ENCODE measurements at regions not wholly inside any gene's neighbourhood (a gene's known extent, or its start where the extent isn't known, plus 50 kb on each side); places are given as distances from the start of the nearest gene placed in this dataset.

DNA sequence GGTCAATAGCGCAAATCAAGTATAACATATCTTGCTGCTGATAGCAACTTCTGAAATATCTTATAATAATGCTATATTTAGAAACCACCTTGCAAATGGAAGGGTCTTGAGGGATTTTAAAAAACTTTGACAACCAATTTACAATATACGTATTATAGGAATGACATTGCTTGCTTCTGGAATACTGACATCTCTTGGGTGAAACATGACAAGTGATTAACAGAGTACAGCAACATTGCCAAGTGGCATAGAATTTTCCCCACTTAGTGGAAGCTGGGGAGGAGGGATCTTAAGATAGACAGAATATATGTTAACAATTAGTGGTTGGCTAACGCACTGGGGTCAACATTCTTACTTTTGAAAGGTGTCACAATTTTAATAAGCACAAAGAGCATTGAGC lies 133.6 kb upstream of the TMEFF2 start:
- TF ChIP-seq NRF1 (IDR thresholded peaks at IDR 0.05; ENCODE audit: low read depth, low read length) (no peak), GABPA (IDR thresholded peaks at IDR 0.05; ENCODE audit: borderline replicate concordance, insufficient read depth, low read length) (no peak), EZH2 (IDR thresholded peaks at IDR 0.05; ENCODE audit: low read depth, low read length, severe bottlenecking) (no peak), HDAC6 (IDR thresholded peaks at IDR 0.05; ENCODE audit: low read depth, low read length) (no peak), POLR2AphosphoS5 (IDR thresholded peaks at IDR 0.05; ENCODE audit: low read depth, low read length) (no peak), CHD1 (IDR thresholded peaks at IDR 0.05; ENCODE audit: low read depth, low read length) (no peak), POU5F1 (IDR thresholded peaks at IDR 0.05; ENCODE audit: low read depth, low read length) (no peak), KDM5A (IDR thresholded peaks at IDR 0.05; ENCODE audit: low read length) (no peak), CHD2 (IDR thresholded peaks at IDR 0.05; ENCODE audit: low read length) (no peak), RAD21 (IDR thresholded peaks at IDR 0.05 in 1 of 2, conservative IDR thresholded peaks at IDR 0.05 in 1 of 2; ENCODE audit: low read depth in 2 of 2, low read length in 2 of 2) (no peak), TAF1 (IDR thresholded peaks at IDR 0.05; ENCODE audit: low read depth, low read length) (no peak)
- TF ChIP-seq, protein P1, sequence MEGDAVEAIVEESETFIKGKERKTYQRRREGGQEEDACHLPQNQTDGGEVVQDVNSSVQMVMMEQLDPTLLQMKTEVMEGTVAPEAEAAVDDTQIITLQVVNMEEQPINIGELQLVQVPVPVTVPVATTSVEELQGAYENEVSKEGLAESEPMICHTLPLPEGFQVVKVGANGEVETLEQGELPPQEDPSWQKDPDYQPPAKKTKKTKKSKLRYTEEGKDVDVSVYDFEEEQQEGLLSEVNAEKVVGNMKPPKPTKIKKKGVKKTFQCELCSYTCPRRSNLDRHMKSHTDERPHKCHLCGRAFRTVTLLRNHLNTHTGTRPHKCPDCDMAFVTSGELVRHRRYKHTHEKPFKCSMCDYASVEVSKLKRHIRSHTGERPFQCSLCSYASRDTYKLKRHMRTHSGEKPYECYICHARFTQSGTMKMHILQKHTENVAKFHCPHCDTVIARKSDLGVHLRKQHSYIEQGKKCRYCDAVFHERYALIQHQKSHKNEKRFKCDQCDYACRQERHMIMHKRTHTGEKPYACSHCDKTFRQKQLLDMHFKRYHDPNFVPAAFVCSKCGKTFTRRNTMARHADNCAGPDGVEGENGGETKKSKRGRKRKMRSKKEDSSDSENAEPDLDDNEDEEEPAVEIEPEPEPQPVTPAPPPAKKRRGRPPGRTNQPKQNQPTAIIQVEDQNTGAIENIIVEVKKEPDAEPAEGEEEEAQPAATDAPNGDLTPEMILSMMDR (IDR thresholded peaks at IDR 0.05; ENCODE audit: control extremely low read depth in 1 of 3, insufficient read depth in 1 of 3, low read depth in 1 of 3, low read length in 3 of 3): no peak
- TF ChIP-seq, protein P2, sequence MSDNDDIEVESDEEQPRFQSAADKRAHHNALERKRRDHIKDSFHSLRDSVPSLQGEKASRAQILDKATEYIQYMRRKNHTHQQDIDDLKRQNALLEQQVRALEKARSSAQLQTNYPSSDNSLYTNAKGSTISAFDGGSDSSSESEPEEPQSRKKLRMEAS (IDR thresholded peaks at IDR 0.05): no peak
